ENCODE measurements at regions not wholly inside any gene's neighbourhood (a gene's known extent, or its start where the extent isn't known, plus 50 kb on each side); places are given as distances from the start of the nearest gene placed in this dataset.

GRCh38 chr1:56150441-56151215 is 428.7 kb downstream of the PLPP3 start:
- H3K27ac Mint-ChIP-seq, result no peak overlapping the region
- no peak for ATAC-seq (replicated peaks)

GRCh38 chr1:56149761-56150160 is 429.6 kb downstream of the PLPP3 start:
- no peak for DNase-seq
- ATAC-seq (replicated peaks), result no peak
- H3K4me3 Mint-ChIP-seq, result no peak overlapping the region

More at GRCh38 chr1:56150441-56151215, 428.7 kb downstream of the PLPP3 start:
- Mint-ChIP-seq H3K9me3 (no peaks in the 10 kb centered on the region), H3K36me3 (ENCODE audit: insufficient read depth) (no peaks in the 10 kb centered on the region), H3K4me3 (no peak overlapping the region), H3K27me3 (no peaks in the 10 kb centered on the region), H3K4me1 (ENCODE audit: low read depth in 2 of 2) (no peaks in the 10 kb centered on the region)
- DNase-seq, result no peak

GRCh38 chr1:56148326-56149193 is 430.8 kb downstream of the PLPP3 start:
- Mint-ChIP-seq H3K9me3 (peaks cover 0 to 2% of the 10 kb centered on the region in 2 donors), H3K4me3 (no peak overlapping the region), H3K27ac (no peak overlapping the region), H3K36me3 (ENCODE audit: insufficient read depth) (no peaks in the 10 kb centered on the region), H3K4me1 (ENCODE audit: low read depth in 2 of 2) (no peaks in the 10 kb centered on the region), H3K27me3 (no peaks in the 10 kb centered on the region)
- ATAC-seq (replicated peaks) (no peak), DNase-seq (no peak)

More at GRCh38 chr1:56149761-56150160, 429.6 kb downstream of the PLPP3 start:
- H3K4me1 Mint-ChIP-seq (ENCODE audit: low read depth in 2 of 2), result no peaks in the 10 kb centered on the region
- no peak overlapping the region for H3K27ac Mint-ChIP-seq
- no peaks in the 10 kb centered on the region for H3K27me3 Mint-ChIP-seq
- H3K9me3 Mint-ChIP-seq, result peaks cover 0 to under 1% of the 10 kb centered on the region in 2 donors
- H3K36me3 Mint-ChIP-seq (ENCODE audit: insufficient read depth), result no peaks in the 10 kb centered on the region

- Mint-ChIP-seq H3K4me1 (ENCODE audit: low read depth in 2 of 2) (no peaks in the 10 kb centered on the region), H3K27me3 (no peaks in the 10 kb centered on the region), H3K9me3 (peaks cover 0 to 2% of the 10 kb centered on the region in 2 donors)
These were observed 431.9 kb downstream of the PLPP3 start for GRCh38 chr1:56147459-56147858.

GRCh38 chr1:56147034-56147433 is 432.3 kb downstream of the PLPP3 start:
- no peaks in the 10 kb centered on the region for H3K27me3 Mint-ChIP-seq
- no peak for ATAC-seq (replicated peaks)

More at GRCh38 chr1:56147459-56147858, 431.9 kb downstream of the PLPP3 start:
- Mint-ChIP-seq H3K27ac (no peak overlapping the region), H3K36me3 (ENCODE audit: insufficient read depth) (no peaks in the 10 kb centered on the region), H3K4me3 (no peak overlapping the region)
- no peak for DNase-seq
- no peak for ATAC-seq (replicated peaks)

GRCh38 chr1:56146449-56146848 is 432.9 kb downstream of the PLPP3 start:
- DNase-seq (no peak), ATAC-seq (replicated peaks) (no peak)
- no peaks in the 10 kb centered on the region for H3K4me1 Mint-ChIP-seq (ENCODE audit: low read depth in 2 of 2)
- H3K27ac Mint-ChIP-seq, result no peak overlapping the region
- H3K9me3 Mint-ChIP-seq, result peaks cover 0 to 2% of the 10 kb centered on the region in 2 donors
- no peaks in the 10 kb centered on the region for H3K27me3 Mint-ChIP-seq
- H3K4me3 Mint-ChIP-seq, result no peak overlapping the region
- H3K36me3 Mint-ChIP-seq (ENCODE audit: insufficient read depth), result no peaks in the 10 kb centered on the region

More at GRCh38 chr1:56147034-56147433, 432.3 kb downstream of the PLPP3 start:
- H3K9me3 Mint-ChIP-seq, result peaks cover 0 to 2% of the 10 kb centered on the region in 2 donors
- no peaks in the 10 kb centered on the region for H3K4me1 Mint-ChIP-seq (ENCODE audit: low read depth in 2 of 2)
- no peak overlapping the region for H3K27ac Mint-ChIP-seq
- H3K4me3 Mint-ChIP-seq, result no peak overlapping the region
- H3K36me3 Mint-ChIP-seq (ENCODE audit: insufficient read depth), result no peaks in the 10 kb centered on the region
- DNase-seq, result no peak

- Mint-ChIP-seq H3K4me3 (no peak overlapping the region), H3K4me1 (ENCODE audit: low read depth in 2 of 2) (no peaks in the 10 kb centered on the region), H3K27me3 (no peaks in the 10 kb centered on the region), H3K9me3 (peaks cover 0 to 2% of the 10 kb centered on the region in 2 donors), H3K27ac (no peak overlapping the region), H3K36me3 (ENCODE audit: insufficient read depth) (no peaks in the 10 kb centered on the region)
- ATAC-seq (replicated peaks) (no peak), DNase-seq (no peak)
These were observed 433.8 kb downstream of the PLPP3 start for GRCh38 chr1:56145581-56145980.

- Mint-ChIP-seq H3K27me3 (no peaks in the 10 kb centered on the region), H3K4me3 (no peak overlapping the region), H3K4me1 (ENCODE audit: low read depth in 2 of 2) (no peaks in the 10 kb centered on the region), H3K27ac (no peak overlapping the region), H3K9me3 (peaks cover 0 to 2% of the 10 kb centered on the region in 2 donors), H3K36me3 (ENCODE audit: insufficient read depth) (no peaks in the 10 kb centered on the region)
- DNase-seq, result no peak
- ATAC-seq (replicated peaks), result no peak
These were observed 437.1 kb downstream of the PLPP3 start for GRCh38 chr1:56142301-56142700.

GRCh38 chr1:56139836-56140235 is 439.5 kb downstream of the PLPP3 start:
- Mint-ChIP-seq H3K4me3 (no peak overlapping the region), H3K27me3 (no peaks in the 10 kb centered on the region), H3K4me1 (ENCODE audit: low read depth in 2 of 2) (no peaks in the 10 kb centered on the region), H3K9me3 (peaks cover 0 to 2% of the 10 kb centered on the region in 2 donors), H3K27ac (no peak overlapping the region), H3K36me3 (ENCODE audit: insufficient read depth) (no peaks in the 10 kb centered on the region)
- DNase-seq (no peak), ATAC-seq (replicated peaks) (no peak)

- H3K27ac Mint-ChIP-seq, result no peak overlapping the region
- DNase-seq (no peak), ATAC-seq (replicated peaks) (no peak)
- H3K27me3 Mint-ChIP-seq, result no peaks in the 10 kb centered on the region
- no peaks in the 10 kb centered on the region for H3K9me3 Mint-ChIP-seq
- H3K4me3 Mint-ChIP-seq, result no peak overlapping the region
- H3K4me1 Mint-ChIP-seq (ENCODE audit: low read depth in 2 of 2), result no peaks in the 10 kb centered on the region
- no peaks in the 10 kb centered on the region for H3K36me3 Mint-ChIP-seq (ENCODE audit: insufficient read depth)
These were observed 441.6 kb downstream of the PLPP3 start for GRCh38 chr1:56137521-56138505.

GRCh38 chr1:56137090-56137489 is 442.3 kb downstream of the PLPP3 start:
- Mint-ChIP-seq H3K27ac (no peak overlapping the region), H3K4me1 (ENCODE audit: low read depth in 2 of 2) (no peaks in the 10 kb centered on the region), H3K27me3 (no peaks in the 10 kb centered on the region), H3K4me3 (no peak overlapping the region), H3K36me3 (ENCODE audit: insufficient read depth) (no peaks in the 10 kb centered on the region), H3K9me3 (no peaks in the 10 kb centered on the region)
- no peak for DNase-seq
- no peak for ATAC-seq (replicated peaks)

GRCh38 chr1:56135864-56136147 is 443.6 kb downstream of the PLPP3 start:
- Mint-ChIP-seq H3K9me3 (no peaks in the 10 kb centered on the region), H3K27me3 (no peaks in the 10 kb centered on the region), H3K36me3 (ENCODE audit: insufficient read depth) (no peaks in the 10 kb centered on the region), H3K4me1 (ENCODE audit: low read depth in 2 of 2) (no peaks in the 10 kb centered on the region), H3K27ac (no peak overlapping the region), H3K4me3 (no peak overlapping the region)
- DNase-seq (no peak), ATAC-seq (replicated peaks) (no peak)

All from effector memory CD8-positive, alpha-beta T cell (primary cell).